AG10803 (cell line): ENCODE measurements at regions not wholly inside any gene's neighbourhood (a gene's known extent, or its start where the extent isn't known, plus 50 kb on each side); places are given as distances from the start of the nearest gene placed in this dataset.

ENCODE experiments used
- DNase-seq: peaks from one replicate; pipeline ENCODE4 v3.0.0; 2010; ENCODE audit warnings: low read depth
- H3K4me3 ChIP-seq: 2 replicates; pipeline ENCODE4 v1.5.1; 2011; ENCODE audit warnings: mild to moderate bottlenecking, low read length, control low read depth
- CTCF ChIP-seq: conservative IDR thresholded peaks from 2 replicates; pipeline ENCODE4 v1.5.1; 2011; ENCODE audit warnings: mild to moderate bottlenecking, low read length, control low read depth, inconsistent platforms

GRCh38 chr12:18008642-18009041 lies 81.4 kb downstream of the RERGL start:
- TF ChIP-seq CTCF: no peak
- DNase-seq: no peak
- H3K4me3 ChIP-seq: no peak overlapping the region

- no peak for DNase-seq
Observed at GRCh38 chr12:17999174-17999801, 90.7 kb downstream of the RERGL start.

GRCh38 chr12:17992002-17992656 lies 97.9 kb downstream of the RERGL start:
- H3K4me3 ChIP-seq: no peak overlapping the region
- peak; percentile 84 for TF ChIP-seq CTCF
- peak; percentile 55 for DNase-seq

More at GRCh38 chr12:17999174-17999801, 90.7 kb downstream of the RERGL start:
- H3K4me3 ChIP-seq: no peak overlapping the region
- TF ChIP-seq CTCF: no peak

GRCh38 chr12:17982556-17982955 lies 107.4 kb downstream of the RERGL start:
- TF ChIP-seq CTCF: no peak
- DNase-seq: no peak
- H3K4me3 ChIP-seq: no peak overlapping the region

- DNase-seq: no peak
- no peak overlapping the region for H3K4me3 ChIP-seq
- no peak for TF ChIP-seq CTCF
Observed at GRCh38 chr12:17976202-17976601, 113.8 kb downstream of the RERGL start.

- no peak for DNase-seq
- no peak for TF ChIP-seq CTCF
- H3K4me3 ChIP-seq: no peak overlapping the region
Observed at GRCh38 chr12:17975763-17976162, 114.2 kb downstream of the RERGL start.

- H3K4me3 ChIP-seq: no peak overlapping the region
- DNase-seq: no peak
- TF ChIP-seq CTCF: no peak
Observed at GRCh38 chr12:17975239-17975638, 114.8 kb downstream of the RERGL start.
